GM19239 (cell line): ENCODE measurements at regions not wholly inside any gene's neighbourhood (a gene's known extent, or its start where the extent isn't known, plus 50 kb on each side); places are given as distances from the start of the nearest gene placed in this dataset.
"Not testable (repeated sequence)": the region's sequence is repeated elsewhere in the genome, so short reads cannot be mapped to it uniquely, and the experiment has no call there.

Source experiments
- DNase-seq: peaks from one replicate; pipeline ENCODE4 v3.0.0; 2011; ENCODE audit warnings: low spot score; ENCODE audit not compliant: insufficient read length
- FAIRE-seq: peaks from 2 replicates; lab custom pipeline; 2011; peaks lifted over from hg19 to GRCh38; lab: Jason Lieb, UNC

DNA sequence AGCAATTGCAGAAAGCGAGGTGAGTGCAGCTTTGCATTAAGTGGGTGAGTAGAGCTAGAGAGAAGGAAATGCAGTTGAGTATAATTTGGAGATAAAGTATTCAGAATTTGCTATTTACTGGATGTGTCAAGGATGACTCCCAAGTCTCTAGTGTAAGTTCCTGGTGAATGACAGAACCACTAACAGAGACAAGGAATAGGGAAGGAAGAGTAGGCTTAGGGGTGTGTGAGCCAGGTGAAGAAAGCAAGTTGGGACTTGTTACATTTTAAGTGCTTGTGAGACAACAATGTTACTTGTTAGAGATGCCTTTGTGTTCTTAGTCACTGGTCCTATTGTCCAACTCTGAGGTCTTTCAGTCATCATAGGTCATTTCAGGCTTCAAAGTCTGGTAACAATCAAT lies 70.8 kb downstream of the TBC1D26 start:
- not testable (repeated sequence) for DNase-seq, FAIRE-seq

DNA sequence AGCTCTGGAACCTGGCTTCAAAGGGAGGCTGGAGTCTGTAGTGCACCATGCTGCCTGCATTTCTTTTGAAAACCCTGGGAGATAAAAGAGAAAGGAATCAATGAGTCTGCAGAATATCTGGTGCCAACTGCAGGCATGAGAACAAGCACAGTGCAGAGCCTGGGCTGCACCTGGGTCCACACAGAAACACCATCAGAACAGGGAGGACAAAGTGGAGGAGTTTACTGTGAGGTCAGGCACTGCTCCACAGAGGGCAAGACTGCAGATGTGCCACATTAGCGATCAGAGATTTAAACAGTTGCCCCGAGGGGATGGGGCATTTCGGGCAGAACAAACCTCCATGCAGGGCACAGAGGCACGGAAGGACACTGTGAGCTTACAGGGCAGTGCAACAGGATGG lies 74.7 kb downstream of the TBC1D26 start:
- not testable (repeated sequence) for FAIRE-seq

DNA sequence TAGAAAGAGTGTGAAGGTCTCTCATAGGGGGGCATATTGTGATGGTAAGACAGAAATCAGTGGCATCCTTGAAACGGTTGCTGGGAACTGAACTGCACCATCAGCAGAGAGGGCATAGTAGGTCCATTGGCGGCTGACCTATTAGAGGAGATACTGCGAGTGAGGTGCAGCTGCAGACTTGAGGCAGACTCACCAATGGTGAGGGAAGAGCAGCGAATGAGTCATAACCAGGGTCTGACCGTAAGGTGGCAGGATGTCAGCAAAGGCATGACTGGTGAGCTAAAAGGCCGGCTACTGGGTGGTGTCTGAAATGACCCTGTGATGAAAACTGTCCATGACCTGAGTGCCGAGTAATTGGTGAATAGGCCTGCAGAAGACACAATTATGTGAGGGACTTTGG lies 81.3 kb downstream of the TBC1D26 start:
- DNase-seq, FAIRE-seq: not testable (repeated sequence)

More for the DNA sequence above, 74.7 kb downstream of the TBC1D26 start:
- DNase-seq, result not testable (repeated sequence)

DNA sequence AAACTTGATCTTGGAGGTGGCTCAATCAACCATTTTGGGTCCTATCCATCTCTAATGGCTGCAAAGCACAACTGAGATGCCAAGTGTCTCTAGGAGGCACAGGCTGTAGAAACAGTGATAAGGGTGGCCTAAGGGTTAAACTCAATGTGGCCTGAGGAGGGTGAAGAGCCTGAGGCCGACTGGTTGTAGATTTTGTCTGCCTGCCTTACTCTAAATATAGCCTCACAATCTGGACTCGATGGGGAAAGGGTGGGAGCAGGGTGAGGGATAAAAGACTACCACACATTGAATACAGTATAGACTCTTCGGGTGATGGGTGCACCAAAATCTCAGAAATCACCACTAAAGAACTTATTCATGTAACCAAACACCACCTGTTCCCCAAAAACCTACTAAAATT lies 81.9 kb downstream of the TBC1D26 start:
- FAIRE-seq, DNase-seq: not testable (repeated sequence)

DNA sequence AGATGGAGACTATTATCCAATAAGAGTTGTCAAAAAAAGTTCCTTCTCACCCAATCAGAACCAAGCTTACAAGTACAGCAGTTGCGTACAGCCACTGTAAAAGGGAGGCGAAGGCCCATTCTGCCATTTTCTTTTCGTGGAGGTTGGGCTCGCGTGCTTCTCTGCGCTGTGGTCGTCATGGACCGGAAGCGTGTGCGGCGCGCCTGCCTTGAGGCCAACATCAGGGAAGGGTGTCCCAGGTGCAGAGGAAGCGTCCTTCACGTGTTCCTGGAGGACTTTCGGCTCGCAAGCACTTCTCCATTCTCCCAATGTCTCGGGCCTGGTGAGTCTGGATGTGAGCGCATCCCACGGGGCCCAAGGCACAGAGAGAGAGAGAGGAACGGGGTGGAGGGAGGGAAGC lies 85.8 kb downstream of the TBC1D26 start:
- FAIRE-seq, DNase-seq: not testable (repeated sequence)

DNA sequence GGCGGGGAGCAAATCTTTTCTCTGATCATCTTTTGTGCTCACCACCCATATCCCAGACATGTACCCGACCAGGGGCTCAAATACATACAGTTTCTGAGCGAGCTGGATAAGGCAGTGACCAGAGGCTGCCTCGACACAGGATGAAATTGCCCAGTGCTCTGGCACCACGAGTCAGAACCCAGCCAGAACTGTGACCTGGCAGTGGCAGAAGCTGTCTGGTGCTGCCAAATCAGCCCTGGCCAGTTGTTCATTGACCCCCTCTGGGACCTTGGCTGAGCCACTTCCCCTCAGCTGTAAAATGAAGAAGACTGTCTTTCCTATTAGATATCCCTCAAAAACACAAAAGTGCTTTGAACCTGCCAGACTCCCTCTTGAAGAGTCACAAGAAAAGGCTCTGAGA lies 90.2 kb downstream of the TBC1D26 start:
- not testable (repeated sequence) for FAIRE-seq, DNase-seq

DNA sequence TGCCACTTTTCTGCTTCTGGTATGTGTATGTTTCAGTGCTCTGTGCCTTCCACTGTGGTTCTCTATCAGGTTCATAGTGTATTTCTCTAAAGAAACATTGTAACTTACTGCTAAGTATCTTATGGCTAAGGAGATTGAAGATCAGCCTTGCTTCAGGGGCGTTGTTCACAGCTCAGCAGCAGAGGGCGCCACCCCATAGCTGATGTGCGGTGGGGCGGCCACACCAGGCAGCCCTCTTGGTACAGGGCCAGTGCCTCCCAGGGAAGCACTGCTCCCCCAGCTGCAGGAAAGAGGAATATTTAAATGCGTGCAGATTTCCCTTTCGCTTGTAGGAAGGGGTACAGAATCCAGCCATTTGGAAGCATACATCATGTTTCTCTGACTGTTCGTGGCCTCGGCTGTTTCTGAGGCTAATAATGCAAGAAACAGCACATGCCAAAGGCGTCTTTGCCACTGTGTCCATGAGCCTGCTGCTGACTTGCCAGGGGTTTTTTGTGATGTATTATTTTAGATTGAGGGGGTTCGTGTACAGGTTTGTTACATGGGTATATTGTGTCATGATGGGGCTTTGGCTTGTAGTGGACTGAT lies 96.7 kb downstream of the TBC1D26 start:
- DNase-seq, result not testable (repeated sequence)
- peak; percentile 79 for FAIRE-seq

DNA sequence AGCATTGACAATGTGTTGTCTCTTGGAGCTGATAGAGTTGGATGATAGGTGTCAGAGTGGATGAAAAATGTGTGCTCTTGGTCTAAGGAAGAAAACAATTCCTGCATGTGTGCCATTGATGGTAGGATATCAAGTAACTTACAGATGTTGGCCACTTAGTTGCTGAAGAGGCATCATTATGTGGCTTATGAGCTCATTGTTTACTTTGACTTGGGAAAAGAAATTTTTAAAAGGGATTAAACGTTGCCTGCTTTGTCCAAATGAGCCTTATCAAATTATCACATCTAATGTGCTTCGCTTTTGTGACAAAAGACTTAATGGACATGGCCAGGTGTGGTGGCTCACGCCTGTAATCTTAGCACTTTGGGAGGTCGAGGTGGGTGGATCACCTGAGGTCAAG lies 98.1 kb downstream of the TBC1D26 start:
- FAIRE-seq, DNase-seq: not testable (repeated sequence)

DNA sequence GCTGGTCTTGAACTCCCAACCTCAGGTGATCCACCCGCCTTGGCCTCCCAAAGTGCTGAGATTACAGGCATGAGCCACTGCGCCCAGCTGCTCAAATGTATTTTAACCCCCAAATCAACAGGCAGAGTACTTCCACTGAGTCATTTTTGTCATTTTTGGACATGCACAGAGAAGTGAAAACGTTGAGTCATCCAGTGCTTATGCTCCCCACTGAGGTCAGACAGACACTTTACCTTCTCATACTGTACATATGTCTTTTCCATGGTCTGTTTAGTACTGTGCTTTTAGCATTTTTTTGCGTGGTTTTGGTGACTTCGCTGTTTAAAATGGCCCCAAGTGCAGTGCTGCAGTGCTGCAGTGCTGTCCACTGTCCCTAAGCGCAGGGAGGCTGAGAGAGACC lies 99.1 kb downstream of the TBC1D26 start:
- FAIRE-seq (peak; percentile 35), DNase-seq (peak; percentile 19)

DNA sequence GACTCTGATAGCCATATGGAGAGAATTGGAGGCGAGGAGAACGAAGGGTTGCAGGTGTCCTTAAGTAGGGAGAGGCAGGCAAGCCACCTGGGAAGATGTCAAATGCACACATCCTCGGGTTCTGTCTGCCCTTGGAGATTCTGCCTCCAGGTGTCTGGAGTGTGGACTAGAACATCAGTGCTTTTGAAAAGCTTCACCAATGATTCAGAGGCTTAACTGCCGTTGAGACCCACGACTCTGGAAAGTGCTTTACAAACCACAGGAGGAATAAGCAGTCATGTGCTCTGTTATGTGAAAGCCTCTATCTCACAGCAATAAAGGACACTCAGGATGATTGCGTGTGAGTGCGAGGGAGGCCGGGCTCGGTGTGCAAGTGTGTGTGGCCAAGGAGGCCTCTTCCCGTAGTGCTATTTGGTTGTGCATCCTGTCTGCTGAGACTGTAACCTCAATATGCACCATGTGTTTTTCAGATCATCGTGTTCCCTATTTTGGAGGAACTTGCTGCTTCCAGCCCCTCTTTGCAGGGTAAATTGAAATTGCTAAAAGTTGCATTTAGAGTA lies 100.9 kb downstream of the TBC1D26 start:
- not testable (repeated sequence) for DNase-seq
- peak; percentile 14 for FAIRE-seq

DNA sequence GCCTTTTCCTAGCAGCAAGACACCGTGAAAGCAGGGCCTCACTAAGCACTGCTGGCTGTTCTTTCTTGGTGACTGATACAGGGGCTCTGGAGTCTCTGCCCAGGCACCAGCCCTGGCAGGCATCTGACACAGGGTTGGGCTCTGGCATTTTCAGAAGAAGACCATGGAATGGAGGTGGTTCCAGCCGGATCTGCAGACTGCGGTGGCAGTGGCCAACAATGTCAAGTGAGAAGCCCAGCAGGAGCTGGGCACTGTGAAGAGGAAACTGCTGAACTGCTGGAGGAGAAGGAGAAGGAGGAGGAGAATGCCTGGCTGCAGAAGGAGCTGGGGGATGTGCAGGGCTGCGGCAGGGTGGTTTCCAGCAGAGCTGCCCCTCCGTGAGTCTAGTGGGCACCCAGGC lies 101.8 kb downstream of the TBC1D26 start:
- FAIRE-seq, DNase-seq: not testable (repeated sequence)

DNA sequence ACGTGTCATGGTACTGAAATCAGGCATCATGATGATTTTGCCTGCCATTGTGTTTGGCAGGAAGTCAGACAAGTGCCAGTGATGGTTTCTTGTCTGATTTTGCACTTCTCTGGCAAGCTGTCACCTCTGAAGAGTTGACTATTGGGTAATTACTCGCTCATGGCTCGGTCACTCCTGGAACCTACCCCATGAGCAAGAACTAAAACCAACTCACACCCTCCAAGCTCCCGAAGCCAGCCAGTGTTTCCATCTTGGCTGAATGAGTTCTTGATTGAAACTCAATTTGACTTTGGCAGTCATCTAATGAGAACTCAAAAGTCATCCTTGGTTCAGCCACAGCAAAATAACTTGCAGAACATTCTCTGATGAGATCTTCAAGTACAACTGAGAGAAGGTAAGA lies 103.4 kb downstream of the TBC1D26 start:
- FAIRE-seq, DNase-seq: not testable (repeated sequence)

DNA sequence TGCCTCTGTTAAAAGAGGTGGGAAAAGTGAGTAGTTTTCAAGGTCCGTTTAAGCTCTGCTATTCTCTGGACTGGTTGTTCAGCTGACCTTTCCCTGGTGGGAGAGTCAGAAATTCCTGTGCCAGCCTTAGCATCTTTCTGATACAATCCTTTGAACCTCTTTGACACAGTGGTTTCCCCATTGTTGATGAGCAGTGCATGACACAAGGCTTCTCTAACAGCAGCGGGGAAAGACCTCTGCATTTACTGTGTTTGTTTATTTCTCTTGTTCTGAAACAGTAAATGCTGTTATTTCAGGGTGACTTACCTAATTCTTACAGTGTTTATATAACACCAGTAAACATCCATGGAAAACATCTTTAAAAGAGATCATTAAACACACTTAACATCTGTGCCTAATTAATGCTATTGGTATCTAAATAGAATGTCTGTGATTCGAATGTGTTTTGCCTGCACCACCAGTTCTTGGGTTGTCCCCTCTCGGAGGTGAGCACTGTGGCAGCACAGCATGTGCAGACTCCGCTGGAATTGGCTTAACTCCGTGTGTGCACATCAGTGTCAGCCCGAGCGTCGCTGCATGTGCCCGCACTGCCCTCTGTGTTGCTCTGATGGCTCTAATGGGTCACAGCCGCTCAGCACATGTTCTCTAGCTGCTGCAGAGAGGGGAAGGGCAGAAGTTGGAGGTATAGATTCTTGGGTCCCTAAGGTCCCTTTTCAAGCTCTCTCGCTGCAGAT lies 104.3 kb downstream of the TBC1D26 start:
- not testable (repeated sequence) for FAIRE-seq, DNase-seq

DNA sequence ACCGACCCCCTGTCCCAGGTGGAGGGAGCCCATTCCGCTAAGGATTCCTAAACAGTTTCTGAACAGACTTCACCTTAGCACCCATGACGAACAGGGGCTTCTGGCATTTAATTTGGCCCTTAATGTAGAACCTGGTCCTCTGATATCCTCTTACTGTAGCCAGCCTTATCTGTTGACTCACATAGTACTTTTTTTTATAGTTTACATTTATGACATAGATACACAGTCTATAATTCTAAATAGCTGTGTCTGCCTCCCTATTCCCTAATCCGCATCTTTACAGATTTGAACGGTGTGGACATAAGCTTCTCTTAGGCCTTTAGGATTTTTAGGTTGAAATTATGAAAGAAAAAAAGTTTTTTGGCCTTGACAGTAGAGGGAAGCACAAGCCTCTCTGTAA lies 104.9 kb downstream of the TBC1D26 start:
- not testable (repeated sequence) for FAIRE-seq, DNase-seq

DNA sequence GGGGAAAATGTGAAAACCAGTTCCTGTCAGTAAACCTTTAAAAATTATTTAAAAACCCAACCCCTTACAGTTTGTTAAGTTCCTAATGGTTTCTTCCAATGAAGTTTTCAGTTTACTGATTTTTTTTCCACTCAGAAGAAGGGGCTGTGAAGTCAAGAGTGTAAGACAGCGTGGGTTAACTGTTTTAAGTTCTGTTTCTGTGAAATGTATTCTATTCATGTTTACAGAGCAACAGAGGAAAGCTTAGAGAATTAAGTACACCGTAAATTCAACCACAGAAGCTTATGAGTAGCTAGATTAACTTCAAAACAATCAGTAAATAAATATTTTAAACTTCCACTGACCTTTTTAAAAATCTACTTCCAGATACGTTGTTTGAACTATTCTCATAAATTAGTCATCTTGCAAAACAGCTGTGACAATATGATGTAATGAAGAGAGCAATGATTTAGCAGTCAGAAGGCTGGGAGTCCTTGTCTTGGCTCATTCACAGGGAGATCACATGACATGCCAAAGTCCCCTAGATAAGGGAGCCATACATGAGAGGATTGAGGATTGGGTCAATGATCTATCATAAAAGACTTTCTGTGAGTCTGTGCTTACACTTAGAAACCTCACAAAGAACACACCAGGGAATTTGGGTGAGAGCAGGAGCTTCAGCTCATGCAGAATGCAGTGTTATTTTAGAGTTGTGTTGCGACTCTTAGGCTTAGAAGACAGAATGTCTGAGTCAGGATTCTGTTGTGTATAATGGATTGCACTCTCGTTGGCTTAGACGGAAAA lies 97.3 kb upstream of the ADORA2B start:
- DNase-seq, FAIRE-seq: not testable (repeated sequence)

DNA sequence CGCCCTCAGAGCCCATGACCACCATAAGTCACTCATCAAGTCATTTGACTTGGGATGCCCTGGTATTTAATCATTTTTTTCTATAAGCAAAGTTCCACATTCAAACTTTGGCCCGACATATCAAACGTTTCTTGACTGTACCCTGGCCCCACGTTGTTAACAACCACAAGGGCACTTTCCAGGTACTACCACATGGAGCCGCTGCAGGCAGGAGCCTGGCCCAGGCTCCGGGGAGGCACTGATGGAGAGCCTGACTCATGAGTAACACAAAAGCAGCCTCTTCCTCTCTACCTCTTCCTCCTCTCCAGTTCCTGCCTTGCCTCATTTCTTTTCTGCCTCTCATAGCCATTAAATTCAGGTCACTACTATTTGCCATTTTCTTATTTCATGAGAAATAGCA lies 95.9 kb upstream of the ADORA2B start:
- not testable (repeated sequence) for FAIRE-seq, DNase-seq

DNA sequence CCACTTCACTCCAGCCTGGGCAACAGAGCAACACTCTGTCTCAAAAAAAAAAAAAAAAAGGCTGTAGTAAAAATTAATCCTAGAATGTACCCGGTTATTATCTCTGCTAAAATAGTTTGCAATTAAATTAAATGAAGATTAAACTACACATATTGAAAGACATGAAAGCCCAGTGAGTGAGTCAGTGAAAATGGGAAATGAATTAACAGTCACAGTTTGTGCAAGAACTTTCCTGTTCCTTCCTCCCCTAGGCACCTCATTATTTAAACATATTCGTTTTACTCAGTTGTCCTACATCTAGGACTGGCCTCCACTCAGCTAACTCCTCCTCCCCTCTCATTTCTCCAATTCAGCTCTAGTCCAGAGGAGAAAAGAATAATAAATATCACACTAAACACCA lies 94.9 kb upstream of the ADORA2B start:
- not testable (repeated sequence) for FAIRE-seq, DNase-seq

DNA sequence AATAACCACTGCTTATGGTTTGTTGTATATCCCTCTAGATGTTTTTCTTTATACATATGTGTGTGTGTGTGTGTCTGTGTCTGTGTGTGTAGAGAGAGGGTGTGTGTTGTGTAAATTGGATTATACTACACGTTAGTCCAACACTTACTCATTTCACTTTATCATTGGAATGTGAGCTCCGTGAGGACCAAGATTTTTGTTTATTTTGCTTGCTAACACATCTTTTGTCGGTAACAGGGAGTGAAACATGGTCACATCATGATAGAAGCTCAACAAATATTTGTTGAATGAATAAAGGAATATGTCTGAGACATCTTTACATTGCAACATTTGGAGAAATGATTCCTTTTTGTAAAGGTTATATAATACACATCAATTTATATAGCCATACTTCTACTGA lies 94.2 kb upstream of the ADORA2B start:
- DNase-seq, FAIRE-seq: not testable (repeated sequence)

DNA sequence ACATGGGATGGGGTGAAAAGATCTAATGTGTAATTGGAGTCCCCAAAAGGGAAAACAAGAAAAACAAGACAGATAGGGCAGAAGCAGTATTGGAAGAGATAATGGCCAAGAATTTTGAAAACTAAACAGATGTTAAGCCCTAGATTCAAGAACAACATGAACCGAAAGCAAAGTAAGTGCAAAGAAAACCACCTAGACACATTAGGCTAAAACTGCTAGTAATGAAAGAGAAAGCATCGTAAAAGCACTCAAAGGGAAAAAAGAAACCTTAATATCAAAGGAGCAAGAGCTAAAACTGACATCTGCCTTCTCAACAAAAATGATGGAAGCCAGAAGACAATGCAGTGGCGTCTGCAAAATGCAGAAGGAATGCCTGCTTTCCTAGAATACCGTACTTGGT lies 92.1 kb upstream of the ADORA2B start:
- FAIRE-seq, result peak; percentile 89
- not testable (repeated sequence) for DNase-seq

DNA sequence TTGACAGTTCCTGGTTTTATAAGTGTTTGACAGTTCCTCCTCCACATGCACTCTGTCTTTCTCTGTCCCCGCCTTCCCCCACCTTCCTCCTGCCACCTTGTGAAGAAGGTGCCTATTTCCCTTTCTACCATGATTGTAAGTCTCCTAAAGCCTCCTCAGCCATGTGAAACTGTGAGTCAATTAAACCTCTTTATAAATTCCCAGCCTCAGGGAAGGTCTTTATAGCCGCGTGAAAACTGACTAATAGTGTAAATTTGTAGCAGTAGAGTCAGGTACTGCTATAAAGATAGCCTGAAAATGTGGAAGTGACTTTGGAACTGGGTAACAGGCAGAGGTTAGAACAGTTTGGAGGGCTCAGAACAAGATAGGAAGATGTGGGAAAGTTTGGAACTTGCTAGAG lies 88.7 kb upstream of the ADORA2B start:
- FAIRE-seq, DNase-seq: not testable (repeated sequence)
